ENCODE measurements at regions not wholly inside any gene's neighbourhood (a gene's known extent, or its start where the extent isn't known, plus 50 kb on each side); places are given as distances from the start of the nearest gene placed in this dataset.
"Not testable (repeated sequence)": the region's sequence is repeated elsewhere in the genome, so short reads cannot be mapped to it uniquely, and the experiment has no call there.

- no peak for FAIRE-seq
Observed at GRCh38 chrX:46298821-46299220, 246.4 kb downstream of the ZNF674 start.

DNA sequence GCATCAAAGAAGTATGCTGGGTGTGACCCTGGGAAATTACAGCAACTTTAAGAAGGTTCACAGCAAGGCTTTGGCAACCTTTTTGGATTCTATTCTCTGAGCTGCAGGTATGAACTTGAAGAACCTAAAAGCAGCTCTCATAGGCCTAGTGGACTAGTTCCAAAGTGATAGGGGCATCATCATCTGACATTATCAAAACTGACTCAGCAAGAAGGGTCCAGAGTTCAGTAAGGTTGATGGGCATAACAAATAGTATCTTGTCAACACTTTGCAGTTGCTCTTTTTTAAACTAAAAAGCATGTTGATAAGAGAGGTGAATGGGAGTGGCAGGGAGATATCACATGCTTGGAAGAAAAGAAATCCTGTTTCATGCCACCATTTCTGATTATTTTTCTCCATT is 249.3 kb downstream of the ZNF674 start:
- no peak for FAIRE-seq

- no peak for FAIRE-seq
Observed at GRCh38 chrX:46294234-46294633, 251.0 kb downstream of the ZNF674 start.

DNA sequence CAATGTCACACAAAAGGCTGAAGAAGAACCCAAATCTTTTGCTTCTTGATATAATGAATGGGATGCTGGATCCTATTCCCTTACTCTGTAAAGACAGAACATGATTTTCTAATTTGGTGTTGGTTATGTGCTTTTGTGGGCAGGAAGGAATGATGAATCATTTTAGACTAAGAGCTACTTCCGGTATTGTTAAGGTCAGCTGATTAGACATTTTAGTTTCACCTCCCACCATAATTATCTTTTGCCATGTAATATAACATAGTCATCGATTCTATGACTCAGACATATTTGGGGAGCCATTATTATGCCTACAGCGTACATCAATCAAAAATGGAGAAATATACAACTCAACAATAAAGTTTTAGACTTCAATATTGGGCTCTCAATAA is 265.3 kb downstream of the ZNF674 start:
- peak; percentile 68 for FAIRE-seq

DNA sequence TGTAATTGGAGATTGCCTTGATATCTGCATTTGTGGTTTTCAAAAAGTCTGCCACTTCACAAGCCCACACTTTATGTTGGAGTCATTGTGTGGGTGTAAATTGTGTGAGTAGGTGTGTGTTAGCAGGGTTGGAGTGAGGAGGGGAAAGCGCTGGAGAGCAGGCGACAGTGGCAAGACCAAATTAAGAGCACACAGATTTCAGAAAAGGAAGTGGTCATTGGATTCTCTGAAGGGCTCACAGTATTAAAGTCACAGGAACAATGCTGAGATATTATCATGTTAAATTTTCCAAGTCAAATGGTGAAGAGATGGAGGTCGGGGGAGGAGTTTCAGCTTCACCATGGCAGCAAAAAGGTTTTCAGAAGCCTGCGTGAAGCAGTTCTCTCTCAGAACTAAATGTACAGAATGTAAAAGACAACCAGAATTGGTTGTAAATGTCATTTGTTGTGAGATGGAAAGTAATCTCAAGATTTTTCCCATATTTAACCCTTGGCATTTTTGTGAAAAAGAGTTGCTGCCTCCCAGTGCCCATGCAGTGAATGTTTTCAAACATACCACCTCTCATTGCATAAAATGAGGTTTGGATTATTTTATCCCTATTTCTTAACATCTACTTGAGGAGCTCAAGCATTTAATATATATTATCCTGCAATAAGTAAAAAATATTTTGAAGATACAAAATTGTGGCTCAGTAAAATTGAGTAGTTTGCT is 265.9 kb downstream of the ZNF674 start:
- FAIRE-seq: peak; percentile 27

DNA sequence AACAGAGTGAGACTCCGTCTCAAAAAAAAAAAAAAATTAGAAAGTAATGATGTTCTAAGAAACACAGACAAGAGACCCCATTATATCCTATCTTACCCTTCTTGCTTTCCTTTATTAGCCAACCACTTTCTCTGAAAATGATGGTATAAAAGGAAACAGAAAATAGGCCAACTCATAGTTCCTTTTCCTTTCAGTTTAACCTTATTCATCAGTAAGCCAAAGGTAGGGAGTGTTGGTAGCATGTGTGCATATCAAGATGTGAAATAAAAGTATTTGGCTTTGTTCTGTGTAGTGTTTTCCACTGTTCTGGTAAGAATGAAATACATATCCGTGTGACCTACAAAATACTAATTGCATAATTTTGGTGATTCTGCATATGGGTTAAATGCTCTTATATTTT is 266.6 kb downstream of the ZNF674 start:
- no peak for FAIRE-seq

DNA sequence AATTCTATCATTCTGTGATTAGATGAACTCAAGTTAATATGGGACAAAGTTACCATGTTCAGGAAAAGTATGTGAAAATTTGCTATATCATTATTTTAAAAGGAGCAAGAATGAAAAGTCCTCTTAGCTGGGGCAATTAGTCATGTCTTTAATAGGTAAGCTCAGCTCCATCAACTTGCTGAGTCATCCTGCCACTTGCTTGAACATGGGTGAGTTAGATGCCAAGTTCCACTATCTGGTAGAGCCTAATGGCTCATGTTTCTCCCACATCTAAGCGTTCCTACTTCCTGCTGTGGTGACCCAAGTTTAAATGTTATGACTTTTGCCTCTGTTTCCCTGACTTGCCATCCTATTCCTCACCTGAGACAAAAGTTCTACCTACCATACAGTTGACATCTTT is 276.8 kb downstream of the ZNF674 start:
- FAIRE-seq: peak; percentile 92

DNA sequence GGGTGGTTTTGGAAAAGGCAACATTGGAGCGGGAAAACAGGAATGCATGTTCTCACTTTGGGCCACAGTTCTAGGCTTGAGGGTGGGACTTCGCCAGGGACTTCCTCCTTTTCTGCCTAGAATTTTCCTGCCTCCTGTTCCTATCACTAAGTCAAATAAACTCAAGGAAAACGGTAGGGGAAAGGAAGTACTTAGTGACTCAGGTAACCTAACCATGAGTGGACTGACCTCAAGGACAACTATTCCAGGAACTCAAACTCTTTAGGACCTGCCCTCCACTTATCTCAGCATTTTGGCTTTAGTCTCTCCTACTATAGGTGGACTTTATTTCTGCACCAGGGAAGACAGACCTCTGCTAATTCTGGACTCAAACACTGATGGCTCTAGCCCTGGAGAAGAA is 281.7 kb downstream of the ZNF674 start:
- no peak for FAIRE-seq

GRCh38 chrX:46262304-46262703 is 282.9 kb downstream of the ZNF674 start:
- FAIRE-seq: no peak

- no peak for FAIRE-seq
Observed at GRCh38 chrX:46260499-46260898, 284.7 kb downstream of the ZNF674 start.

DNA sequence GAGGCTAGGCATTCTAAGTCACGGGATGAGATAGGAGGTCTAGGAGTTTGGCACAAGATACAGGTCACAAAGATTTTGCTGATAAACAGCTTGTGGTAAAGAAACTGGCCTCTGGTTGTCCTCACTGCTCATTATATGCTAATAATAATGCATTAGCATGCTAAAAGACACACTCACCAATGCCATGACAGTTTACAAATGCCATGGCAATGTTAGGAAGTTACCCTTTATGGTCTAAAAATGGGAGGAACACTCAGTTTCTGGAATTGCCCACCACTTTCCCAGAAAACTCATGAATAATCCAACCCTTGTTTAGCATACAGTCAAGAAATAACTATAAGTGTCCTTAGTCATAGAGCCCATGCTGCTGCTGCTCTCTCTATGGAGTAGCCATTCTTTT is 286.9 kb downstream of the ZNF674 start:
- no peak for FAIRE-seq

DNA sequence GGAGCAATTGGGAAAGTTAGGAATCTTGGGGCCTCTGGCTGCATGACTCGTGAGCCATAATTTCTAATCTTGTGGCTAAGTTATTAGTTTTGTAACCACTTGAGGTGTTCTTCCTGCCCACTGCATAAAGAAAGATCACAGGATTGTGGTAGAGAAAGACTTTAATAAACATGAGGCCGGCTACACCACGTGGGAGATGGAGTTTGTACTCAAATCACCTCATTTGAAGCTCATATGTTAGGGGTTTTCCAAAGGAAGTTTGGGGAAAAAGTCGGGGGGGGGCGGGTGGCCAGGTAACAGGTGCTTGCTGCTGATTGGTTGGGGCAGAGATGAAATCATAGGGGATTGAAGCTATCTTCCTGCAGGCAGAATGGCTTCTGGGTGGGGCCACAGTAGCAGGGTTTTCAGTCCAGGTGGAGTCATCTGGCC is 287.8 kb downstream of the ZNF674 start:
- no peak for FAIRE-seq

DNA sequence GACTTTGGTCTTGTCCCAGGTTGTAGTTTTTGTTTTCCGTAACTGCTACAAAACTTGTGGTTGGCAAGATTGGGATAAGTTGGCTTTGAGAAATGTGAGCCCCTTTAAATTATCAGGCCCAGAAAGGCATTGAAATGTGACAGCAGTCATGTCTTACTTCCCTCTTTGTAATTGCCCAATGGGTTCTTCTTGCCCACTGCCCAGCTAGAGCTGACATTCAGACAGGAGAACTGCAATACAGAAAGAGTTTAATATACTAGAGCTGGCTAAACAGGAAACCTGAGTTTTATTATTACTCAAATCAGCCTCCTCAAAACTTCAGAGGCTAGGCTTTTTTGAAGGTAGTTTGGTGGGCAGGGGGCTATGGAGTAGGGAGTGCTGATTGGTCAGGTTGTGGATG is 288.3 kb downstream of the ZNF674 start:
- no peak for FAIRE-seq

DNA sequence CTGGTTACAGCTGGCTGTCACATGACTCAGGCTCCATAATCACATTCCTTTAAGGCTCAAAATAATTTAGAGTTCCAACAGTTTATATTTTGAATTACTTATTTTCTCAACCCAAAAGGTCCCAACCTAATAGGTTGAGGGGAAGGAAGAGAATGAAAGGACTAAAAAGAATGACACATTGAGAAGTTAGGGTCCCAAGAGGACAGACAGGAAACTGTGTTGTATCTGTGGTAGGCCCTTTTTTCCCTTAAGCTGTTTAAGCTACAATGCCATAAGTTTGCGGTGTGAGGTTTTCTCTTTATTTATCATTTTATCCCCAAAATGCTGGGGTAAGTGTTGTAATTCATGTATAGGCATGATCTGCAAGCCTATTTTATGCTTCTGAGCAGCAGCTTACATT is 290.2 kb downstream of the ZNF674 start:
- FAIRE-seq: no peak

DNA sequence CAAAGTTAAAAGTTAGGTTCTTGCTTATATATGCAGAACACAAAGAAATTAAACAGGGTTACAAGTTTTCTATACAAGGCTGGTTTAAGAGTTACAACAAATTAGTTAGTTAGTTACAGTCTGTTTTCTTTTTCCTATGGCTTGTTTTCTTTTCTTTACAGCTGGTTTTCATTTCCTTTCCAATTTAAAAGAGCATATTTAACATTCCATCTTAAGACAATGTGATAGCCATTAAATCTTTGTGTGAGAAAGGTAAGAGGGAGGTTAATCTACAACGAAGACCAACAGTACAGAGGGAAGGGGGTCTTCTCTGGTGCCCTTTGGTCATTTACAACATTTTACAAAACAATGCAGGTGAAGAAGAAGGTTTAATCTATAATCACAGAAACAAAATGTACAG is 290.6 kb downstream of the ZNF674 start:
- FAIRE-seq: no peak

GRCh38 chrX:46251755-46252154 is 293.5 kb downstream of the ZNF674 start:
- FAIRE-seq: no peak

DNA sequence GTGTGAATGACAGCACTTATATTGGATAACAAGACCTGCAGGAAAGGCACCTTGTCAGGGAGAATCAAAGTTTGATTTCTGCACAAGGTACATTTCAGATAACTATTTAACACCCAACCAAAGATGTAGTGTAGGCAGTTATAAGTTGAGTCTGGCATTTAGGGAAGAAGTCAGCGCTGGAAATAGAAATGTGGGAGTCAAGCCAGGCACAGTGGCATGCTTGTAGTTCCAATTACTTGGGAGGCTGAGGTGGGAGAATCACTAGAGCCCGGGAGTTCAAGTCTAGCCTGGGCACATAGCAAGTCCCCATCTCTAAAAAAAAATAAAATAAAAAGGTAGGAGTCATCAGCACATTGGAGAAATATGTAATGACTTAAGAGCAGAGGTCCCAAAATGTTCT is 295.1 kb downstream of the ZNF674 start:
- no peak for FAIRE-seq

DNA sequence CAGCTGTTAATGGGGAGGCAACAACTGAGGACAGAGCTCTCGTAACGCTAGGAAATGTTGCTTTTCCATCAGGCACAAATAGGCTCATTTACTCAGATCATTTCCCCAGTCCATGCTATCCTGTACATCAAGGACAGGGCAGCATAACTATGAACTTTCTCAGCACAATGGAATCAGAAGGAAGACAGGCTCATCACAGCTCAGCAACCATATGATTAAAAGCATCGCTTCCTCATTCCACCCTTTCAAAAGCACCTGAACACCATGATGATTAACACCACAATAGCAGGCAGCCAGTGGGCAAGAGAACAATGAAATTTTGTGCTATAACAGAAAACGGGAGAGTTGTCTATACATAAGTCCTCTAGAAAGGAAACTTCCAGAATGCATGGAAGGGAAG is 297.8 kb downstream of the ZNF674 start:
- no peak for FAIRE-seq

- FAIRE-seq: no peak
Observed at GRCh38 chrX:46244451-46244850, 300.8 kb downstream of the ZNF674 start.

DNA sequence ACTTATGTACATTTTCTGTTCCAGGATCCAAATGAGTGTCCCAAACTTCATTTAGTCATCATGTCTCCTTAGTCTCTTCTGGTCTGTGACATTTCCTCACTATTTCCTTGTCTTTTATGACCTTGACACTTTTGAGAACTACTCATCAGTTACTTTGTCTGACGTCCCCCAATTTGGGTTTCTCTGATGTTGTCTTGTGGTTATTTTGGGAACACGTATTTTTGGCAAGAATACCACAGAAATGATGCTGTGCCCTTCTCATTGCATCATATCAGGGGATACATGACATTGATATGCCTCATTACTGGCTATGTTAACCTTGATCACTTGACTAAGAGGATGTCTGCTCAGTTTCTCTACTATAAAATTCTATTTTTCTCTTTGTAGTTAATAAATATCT is 308.8 kb downstream of the ZNF674 start:
- peak; percentile 55 for FAIRE-seq

GRCh38 chrX:46235778-46236177 is 309.4 kb downstream of the ZNF674 start:
- FAIRE-seq: no peak

GRCh38 chrX:46234775-46235174 is 310.4 kb downstream of the ZNF674 start:
- no peak for FAIRE-seq

DNA sequence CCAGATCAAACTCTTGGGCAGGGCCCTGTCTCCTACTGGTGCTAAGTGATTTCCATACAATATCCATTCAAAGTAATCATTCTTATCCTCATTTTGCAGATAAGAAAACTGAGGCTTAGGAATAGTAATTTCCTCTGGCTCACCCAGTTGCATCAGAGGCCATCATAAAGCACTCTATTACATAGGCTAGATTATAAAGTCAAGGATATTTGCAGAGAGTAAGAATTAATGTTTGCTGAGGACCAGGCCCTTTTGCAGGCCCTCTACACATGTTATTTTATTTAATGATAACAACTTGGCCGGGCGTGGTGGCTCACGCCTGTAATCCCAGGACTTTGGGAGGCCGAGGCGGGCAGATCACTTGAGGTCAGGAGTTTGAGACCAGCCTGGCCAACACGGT is 316.8 kb downstream of the ZNF674 start:
- FAIRE-seq: no peak

- FAIRE-seq: no peak
Observed at GRCh38 chrX:46226422-46226821, 318.8 kb downstream of the ZNF674 start.

DNA sequence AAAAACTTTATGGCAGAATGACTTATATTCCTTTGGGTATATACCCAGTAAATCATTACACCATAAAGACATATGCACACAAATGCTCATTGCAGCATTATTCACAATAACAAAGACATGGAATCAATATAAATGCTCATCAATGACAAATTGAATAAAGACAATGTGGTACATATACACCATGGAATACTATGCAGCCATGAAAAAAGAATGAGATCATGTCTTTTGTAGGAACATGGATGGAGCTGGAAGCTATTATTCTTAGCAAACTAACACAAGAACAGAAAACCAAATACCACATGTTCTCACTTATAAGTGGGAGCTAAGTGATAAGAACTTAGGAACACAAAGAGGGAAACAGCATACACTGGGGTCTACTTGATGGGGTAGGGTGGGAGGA is 321.7 kb downstream of the ZNF674 start:
- not testable (repeated sequence) for FAIRE-seq

DNA sequence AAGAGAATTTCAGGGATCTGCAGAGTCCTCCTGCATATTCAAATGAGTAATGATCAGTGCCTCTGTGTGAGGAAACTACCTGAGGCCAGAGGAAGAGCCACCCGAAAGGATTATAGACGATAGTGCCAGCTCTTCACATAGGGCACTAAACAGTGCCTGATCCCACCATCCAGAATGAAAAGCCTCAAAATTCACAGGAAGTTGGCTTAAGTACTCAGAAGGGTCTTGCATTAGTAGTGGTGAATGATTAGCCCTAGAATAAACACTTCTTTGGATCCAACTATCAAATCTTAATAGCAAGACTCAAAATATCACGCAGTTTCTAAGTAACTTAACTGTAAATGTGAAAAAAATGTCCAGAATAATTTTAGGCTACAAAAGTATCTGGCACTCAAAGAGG is 324.4 kb downstream of the ZNF674 start:
- FAIRE-seq: no peak
